Mucosa of rectum (tissue), 2 donors: ENCODE measurements at regions not wholly inside any gene's neighbourhood (a gene's known extent, or its start where the extent isn't known, plus 50 kb on each side); places are given as distances from the start of the nearest gene placed in this dataset.
"Not testable (repeated sequence)": the region's sequence is repeated elsewhere in the genome, so short reads cannot be mapped to it uniquely, and the experiment has no call there.

Experiments used
- H3K27ac ChIP-seq, 2 donors: one replicate each; pipeline ENCODE4 v1.7.0; 2013; ENCODE audit warnings: inconsistent platforms in 2 of 2, low read depth in 2 of 2, low read length in 2 of 2
- H3K27me3 ChIP-seq, 2 donors: one replicate each; pipeline ENCODE4 v1.7.0; 2013; ENCODE audit warnings: low read length in 2 of 2; ENCODE audit not compliant: control insufficient read depth in 2 of 2, insufficient read depth in 2 of 2
- H3K36me3 ChIP-seq, 2 donors: one replicate each; pipeline ENCODE4 v1.7.0; 2013; ENCODE audit warnings: low read length in 2 of 2; ENCODE audit not compliant: control insufficient read depth in 2 of 2, insufficient read depth in 2 of 2
- H3K4me1 ChIP-seq, 2 donors: one replicate each; pipeline ENCODE4 v1.7.0; 2013; ENCODE audit warnings: low read length in 2 of 2, mild to moderate bottlenecking in 1 of 2; ENCODE audit not compliant: control insufficient read depth in 2 of 2, insufficient read depth in 2 of 2
- H3K4me3 ChIP-seq, 2 donors: one replicate each; pipeline ENCODE4 v1.7.0; 2013; ENCODE audit warnings: low read length in 2 of 2
- H3K9ac ChIP-seq, 2 donors: one replicate each; pipeline ENCODE4 v1.7.0; 2013; ENCODE audit warnings: low read length in 2 of 2, low read depth in 1 of 2, mild to moderate bottlenecking in 1 of 2
- H3K9me3 ChIP-seq, 2 donors: one replicate each; pipeline ENCODE4 v1.7.0; 2013; ENCODE audit warnings: low read length in 2 of 2; ENCODE audit not compliant: control insufficient read depth in 2 of 2
- donor health status: healthy.
- donor health status: Normal muscosa, but diverticular disease.

- no peaks in the 10 kb centered on the region for H3K36me3 ChIP-seq
- no peak overlapping the region for H3K4me3 ChIP-seq
- no peaks in the 10 kb centered on the region for H3K27me3 ChIP-seq
- no peak overlapping the region for H3K27ac ChIP-seq
- no peaks in the 10 kb centered on the region for H3K9me3 ChIP-seq
- no peak overlapping the region for H3K9ac ChIP-seq
- no peaks in the 10 kb centered on the region for H3K4me1 ChIP-seq
These were observed 1262.7 kb upstream of the NRXN1 start for GRCh38 chr2:52294628-52295027.

GRCh38 chr2:52292801-52293200 is 1260.9 kb upstream of the NRXN1 start:
- H3K9me3 ChIP-seq: no peaks in the 10 kb centered on the region
- H3K9ac ChIP-seq: no peak overlapping the region
- no peak overlapping the region for H3K27ac ChIP-seq
- no peaks in the 10 kb centered on the region for H3K4me1 ChIP-seq
- H3K4me3 ChIP-seq: no peak overlapping the region
- no peaks in the 10 kb centered on the region for H3K27me3 ChIP-seq
- H3K36me3 ChIP-seq: no peaks in the 10 kb centered on the region

GRCh38 chr2:52289741-52290140 is 1257.8 kb upstream of the NRXN1 start:
- H3K27me3 ChIP-seq: no peaks in the 10 kb centered on the region
- H3K4me3 ChIP-seq: no peak overlapping the region
- H3K36me3 ChIP-seq: no peaks in the 10 kb centered on the region
- no peak overlapping the region for H3K9ac ChIP-seq
- no peak overlapping the region for H3K27ac ChIP-seq
- no peaks in the 10 kb centered on the region for H3K4me1 ChIP-seq
- H3K9me3 ChIP-seq: no peaks in the 10 kb centered on the region

GRCh38 chr2:52288596-52288995 is 1256.7 kb upstream of the NRXN1 start:
- H3K9me3 ChIP-seq: no peaks in the 10 kb centered on the region
- no peak overlapping the region for H3K27ac ChIP-seq
- H3K4me3 ChIP-seq: no peak overlapping the region
- H3K36me3 ChIP-seq: no peaks in the 10 kb centered on the region
- no peaks in the 10 kb centered on the region for H3K27me3 ChIP-seq
- no peak overlapping the region for H3K9ac ChIP-seq
- H3K4me1 ChIP-seq: no peaks in the 10 kb centered on the region

- no peaks in the 10 kb centered on the region for H3K4me1 ChIP-seq
These were observed 1238.0 kb upstream of the NRXN1 start for GRCh38 chr2:52269696-52270485.

GRCh38 chr2:52264911-52265310 is 1233.0 kb upstream of the NRXN1 start:
- Histone ChIP-seq H3K9ac (no peak overlapping the region), H3K36me3 (no peaks in the 10 kb centered on the region), H3K27me3 (no peaks in the 10 kb centered on the region), H3K27ac (no peak overlapping the region), H3K4me3 (no peak overlapping the region), H3K9me3 (no peaks in the 10 kb centered on the region), H3K4me1 (no peaks in the 10 kb centered on the region)

More at GRCh38 chr2:52269696-52270485, 1238.0 kb upstream of the NRXN1 start:
- no peak overlapping the region for H3K9ac ChIP-seq
- no peak overlapping the region for H3K27ac ChIP-seq
- H3K9me3 ChIP-seq: peaks cover 0 to 3% of the 10 kb centered on the region in 2 donors
- no peaks in the 10 kb centered on the region for H3K27me3 ChIP-seq
- H3K36me3 ChIP-seq: no peaks in the 10 kb centered on the region
- no peak overlapping the region for H3K4me3 ChIP-seq

GRCh38 chr2:52264488-52264887 is 1232.6 kb upstream of the NRXN1 start:
- H3K27ac ChIP-seq: no peak overlapping the region

GRCh38 chr2:52260904-52261303 is 1229.0 kb upstream of the NRXN1 start:
- Histone ChIP-seq H3K27ac (no peak overlapping the region), H3K9me3 (no peaks in the 10 kb centered on the region), H3K36me3 (no peaks in the 10 kb centered on the region), H3K9ac (no peak overlapping the region), H3K4me1 (no peaks in the 10 kb centered on the region), H3K27me3 (no peaks in the 10 kb centered on the region), H3K4me3 (no peak overlapping the region)

More at GRCh38 chr2:52264488-52264887, 1232.6 kb upstream of the NRXN1 start:
- Histone ChIP-seq H3K36me3 (no peaks in the 10 kb centered on the region), H3K4me1 (no peaks in the 10 kb centered on the region), H3K9me3 (no peaks in the 10 kb centered on the region), H3K9ac (no peak overlapping the region), H3K4me3 (no peak overlapping the region), H3K27me3 (no peaks in the 10 kb centered on the region)

GRCh38 chr2:52258967-52259366 is 1227.0 kb upstream of the NRXN1 start:
- not testable (repeated sequence) for H3K9ac ChIP-seq, H3K4me1 ChIP-seq, H3K27me3 ChIP-seq, H3K27ac ChIP-seq, H3K36me3 ChIP-seq, H3K9me3 ChIP-seq, H3K4me3 ChIP-seq

- no peaks in the 10 kb centered on the region for H3K27me3 ChIP-seq
- H3K27ac ChIP-seq: no peak overlapping the region
- H3K4me3 ChIP-seq: no peak overlapping the region
These were observed 1226.1 kb upstream of the NRXN1 start for GRCh38 chr2:52258038-52258437.

More at GRCh38 chr2:52258038-52258437, 1226.1 kb upstream of the NRXN1 start:
- H3K9me3 ChIP-seq: peaks cover 0 to 4% of the 10 kb centered on the region in 2 donors
- no peaks in the 10 kb centered on the region for H3K4me1 ChIP-seq
- no peak overlapping the region for H3K9ac ChIP-seq
- no peaks in the 10 kb centered on the region for H3K36me3 ChIP-seq
